DMS53 (cell line): ENCODE measurements at regions not wholly inside any gene's neighbourhood (a gene's known extent, or its start where the extent isn't known, plus 50 kb on each side); places are given as distances from the start of the nearest gene placed in this dataset.
"Not testable (repeated sequence)": the region's sequence is repeated elsewhere in the genome, so short reads cannot be mapped to it uniquely, and the experiment has no call there.

ENCODE experiments used
- DNase-seq: peaks from one replicate; lab custom pipeline; 2025; lab: John Stamatoyannopoulos, UW

- DNase-seq, result not testable (repeated sequence)
Observed at GRCh38 chr3:14272959-14273560, 94.4 kb downstream of the LSM3 start.

GRCh38 chr3:14273901-14274611, 95.4 kb downstream of the LSM3 start:
- peak; percentile 59 for DNase-seq

GRCh38 chr3:14274612-14274936, 96.0 kb downstream of the LSM3 start:
- DNase-seq, result peak; percentile 28

- peak; percentile 11 for DNase-seq
Observed at GRCh38 chr3:14274999-14275961, 96.7 kb downstream of the LSM3 start.

GRCh38 chr3:14275962-14276909, 97.6 kb downstream of the LSM3 start:
- no peak for DNase-seq

GRCh38 chr3:14277557-14277956, 98.9 kb downstream of the LSM3 start:
- no peak for DNase-seq

GRCh38 chr3:14278265-14278798, 99.7 kb downstream of the LSM3 start:
- no peak for DNase-seq

- DNase-seq, result peak; percentile 2
Observed at GRCh38 chr3:14278799-14279625, 100.4 kb downstream of the LSM3 start.

GRCh38 chr3:14279626-14280061, 101.0 kb downstream of the LSM3 start:
- DNase-seq, result no peak

GRCh38 chr3:14280326-14280725, 101.7 kb downstream of the LSM3 start:
- DNase-seq, result no peak

GRCh38 chr3:14281053-14281452, 102.4 kb downstream of the LSM3 start:
- no peak for DNase-seq

- DNase-seq, result no peak
Observed at GRCh38 chr3:14282001-14282705, 103.5 kb downstream of the LSM3 start.

GRCh38 chr3:14282706-14283075, 104.1 kb downstream of the LSM3 start:
- no peak for DNase-seq

- DNase-seq, result no peak
Observed at GRCh38 chr3:14283092-14283812, 104.6 kb downstream of the LSM3 start.

- no peak for DNase-seq
Observed at GRCh38 chr3:14283813-14284438, 105.3 kb downstream of the LSM3 start.

- no peak for DNase-seq
Observed at GRCh38 chr3:14284694-14285547, 106.3 kb downstream of the LSM3 start.

GRCh38 chr3:14285548-14285925, 106.9 kb downstream of the LSM3 start:
- DNase-seq, result no peak
